ENCODE measurements at regions not wholly inside any gene's neighbourhood (a gene's known extent, or its start where the extent isn't known, plus 50 kb on each side); places are given as distances from the start of the nearest gene placed in this dataset.

- no peak for TF ChIP-seq CTCF (IDR thresholded peaks at IDR 0.05)
- TF ChIP-seq POLR2AphosphoS5 (IDR thresholded peaks at IDR 0.05) = no peak
- no peak for TF ChIP-seq POLR2A (IDR thresholded peaks at IDR 0.05; ENCODE audit: low read depth)
These were observed 494.0 kb downstream of the LIG4 start for GRCh38 chr13:107721125-107721869.
